Gastroesophageal sphincter (tissue), 4 donors: ENCODE measurements at regions not wholly inside any gene's neighbourhood (a gene's known extent, or its start where the extent isn't known, plus 50 kb on each side); places are given as distances from the start of the nearest gene placed in this dataset.

Experiments used
- ATAC-seq: fragments of 150-250 bp; one replicate; pipeline ENCODE4 v1.9.1; 2016; ENCODE audit warnings: mild to moderate bottlenecking, moderate library complexity
- H3K27ac ChIP-seq, 4 donors: fragments of 200-600 bp; sonication (generic) in 3 of 4; 1 replicate in 3 of 4; 2 replicates in 1 of 4; pipeline ENCODE4 v1.5.1; 2016 to 2019
- H3K27me3 ChIP-seq: fragments of 200-600 bp; sonication (generic); one replicate; pipeline ENCODE4 v1.5.1; 2019
- H3K36me3 ChIP-seq, 2 donors: fragments of 200-600 bp; sonication (generic); one replicate each; pipeline ENCODE4 v1.5.1; 2019; ENCODE audit warnings: control low read depth in 1 of 2
- H3K4me1 ChIP-seq, 3 donors: fragments of 200-600 bp; sonication (generic); 1 replicate in 2 of 3; 2 replicates in 1 of 3; pipeline ENCODE4 v1.5.1; 2016 to 2019; ENCODE audit warnings: control low read depth in 2 of 3
- H3K4me3 ChIP-seq, 2 donors: fragments of 200-600 bp; sonication (generic); one replicate each; pipeline ENCODE4 v1.5.1; 2019; ENCODE audit warnings: mild to moderate bottlenecking in 1 of 2, moderate library complexity in 1 of 2
- H3K9me3 ChIP-seq, 3 donors: fragments of 200-600 bp; sonication (generic); one replicate each; pipeline ENCODE4 v1.5.1; 2017 to 2019; ENCODE audit warnings: control low read depth in 2 of 3
- EP300 ChIP-seq: sonication (generic); formaldehyde crosslinking; IDR thresholded peaks from one replicate; pipeline ENCODE4 v1.6.1; 2017; ENCODE audit warnings: antibody characterized with exemption, mild to moderate bottlenecking
- POLR2A ChIP-seq, 2 donors: fragments of 450-650 bp; IDR thresholded peaks; one replicate each; pipeline ENCODE4 v1.6.1; 2017; ENCODE audit warnings: antibody characterized with exemption in 2 of 2, mild to moderate bottlenecking in 2 of 2, moderate library complexity in 1 of 2
- POLR2AphosphoS5 ChIP-seq: sonication (generic); formaldehyde crosslinking; IDR thresholded peaks from one replicate; pipeline ENCODE4 v1.6.1; 2017; ENCODE audit warnings: antibody characterized with exemption
- WGBS, 2 donors: methylation state at CpG; one replicate each; pipeline ENCODE4 v1.1.5; 2018; ENCODE audit warnings: low coverage in 1 of 2; 5-methylcytosine and 5-hydroxymethylcytosine counted together
- TF ChIP-seq, protein P1 (sequence below), 4 experiments: fragments of 200-600 bp in 2 of 4; fragments of 450-650 bp in 2 of 4; sonication (generic) in 1 of 4; IDR thresholded peaks; one replicate each; pipeline ENCODE4 v1.5.1; 2017 to 2019; ENCODE audit warnings: antibody characterized with exemption in 4 of 4, mild to moderate bottlenecking in 2 of 4, moderate library complexity in 2 of 4

DNA sequence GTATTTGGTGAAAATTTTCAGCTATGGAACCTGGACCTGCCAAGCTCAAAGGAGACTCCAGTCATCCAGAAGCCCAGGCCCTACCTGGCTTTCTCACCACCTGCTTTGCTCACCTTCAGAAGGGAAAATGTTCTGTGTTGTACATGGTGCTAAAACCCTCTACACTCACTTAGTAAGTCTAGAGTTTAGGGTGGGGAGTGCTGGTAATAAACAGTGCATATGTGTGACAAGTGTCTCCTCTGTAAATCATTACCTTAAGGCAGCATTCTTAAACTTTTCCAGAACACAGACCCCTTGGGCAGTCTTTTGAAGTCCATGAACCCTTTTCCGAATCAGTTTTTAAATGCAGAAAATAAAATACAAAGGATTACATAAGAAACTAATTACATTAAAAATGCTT is 248.8 kb upstream of the PIK3R1 start:
- TF ChIP-seq POLR2A (IDR thresholded peaks at IDR 0.05): no peak
- no peak for TF ChIP-seq POLR2AphosphoS5
- TF ChIP-seq, protein P1, sequence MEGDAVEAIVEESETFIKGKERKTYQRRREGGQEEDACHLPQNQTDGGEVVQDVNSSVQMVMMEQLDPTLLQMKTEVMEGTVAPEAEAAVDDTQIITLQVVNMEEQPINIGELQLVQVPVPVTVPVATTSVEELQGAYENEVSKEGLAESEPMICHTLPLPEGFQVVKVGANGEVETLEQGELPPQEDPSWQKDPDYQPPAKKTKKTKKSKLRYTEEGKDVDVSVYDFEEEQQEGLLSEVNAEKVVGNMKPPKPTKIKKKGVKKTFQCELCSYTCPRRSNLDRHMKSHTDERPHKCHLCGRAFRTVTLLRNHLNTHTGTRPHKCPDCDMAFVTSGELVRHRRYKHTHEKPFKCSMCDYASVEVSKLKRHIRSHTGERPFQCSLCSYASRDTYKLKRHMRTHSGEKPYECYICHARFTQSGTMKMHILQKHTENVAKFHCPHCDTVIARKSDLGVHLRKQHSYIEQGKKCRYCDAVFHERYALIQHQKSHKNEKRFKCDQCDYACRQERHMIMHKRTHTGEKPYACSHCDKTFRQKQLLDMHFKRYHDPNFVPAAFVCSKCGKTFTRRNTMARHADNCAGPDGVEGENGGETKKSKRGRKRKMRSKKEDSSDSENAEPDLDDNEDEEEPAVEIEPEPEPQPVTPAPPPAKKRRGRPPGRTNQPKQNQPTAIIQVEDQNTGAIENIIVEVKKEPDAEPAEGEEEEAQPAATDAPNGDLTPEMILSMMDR (IDR thresholded peaks at IDR 0.05): no peak
- TF ChIP-seq EP300: no peak
- peaks cover 6 to 19% (median 11%) of the 10 kb centered on the region in 3 donors for H3K4me1 ChIP-seq
- H3K4me3 ChIP-seq: no peak overlapping the region
- H3K27ac ChIP-seq: no peak overlapping the region
- no peak for ATAC-seq
- H3K9me3 ChIP-seq: no peaks in the 10 kb centered on the region
- H3K36me3 ChIP-seq: no peaks in the 10 kb centered on the region
- no peaks in the 10 kb centered on the region for H3K27me3 ChIP-seq
- 88 to 91% methylated on average over 1 of the region's 1 CpG for WGBS, 2 donors

DNA sequence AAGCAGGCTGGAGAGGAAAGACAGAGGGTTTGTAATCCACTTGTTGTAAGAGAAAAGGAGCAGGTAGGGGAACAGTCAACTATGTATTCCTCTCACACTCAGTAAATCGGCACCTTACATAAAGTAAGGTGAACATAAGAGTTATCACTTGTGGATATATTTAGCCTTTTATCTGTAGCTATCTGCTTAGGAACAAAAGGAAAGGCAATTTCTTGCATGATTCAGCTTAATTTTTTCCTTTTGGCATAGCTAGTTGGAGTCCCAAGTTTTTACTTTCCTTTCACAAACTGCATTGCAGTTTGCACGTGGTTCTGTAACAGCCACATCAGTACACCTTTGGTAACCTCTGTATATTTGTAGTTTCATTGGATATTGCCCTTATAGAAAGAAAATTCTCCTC is 250.9 kb upstream of the PIK3R1 start:
- Histone ChIP-seq H3K4me1 (no peaks in the 10 kb centered on the region), H3K9me3 (no peaks in the 10 kb centered on the region), H3K27ac (no peak overlapping the region), H3K4me3 (no peak overlapping the region), H3K36me3 (no peaks in the 10 kb centered on the region), H3K27me3 (no peaks in the 10 kb centered on the region)
- no peak for ATAC-seq
- 59 to 86% methylated on average over 1 to 2 of the region's 2 CpGs for WGBS, 2 donors
- TF ChIP-seq EP300: no peak
- TF ChIP-seq, protein P1 (IDR thresholded peaks at IDR 0.05): no peak
- TF ChIP-seq POLR2A (IDR thresholded peaks at IDR 0.05): no peak
- TF ChIP-seq POLR2AphosphoS5: no peak

DNA sequence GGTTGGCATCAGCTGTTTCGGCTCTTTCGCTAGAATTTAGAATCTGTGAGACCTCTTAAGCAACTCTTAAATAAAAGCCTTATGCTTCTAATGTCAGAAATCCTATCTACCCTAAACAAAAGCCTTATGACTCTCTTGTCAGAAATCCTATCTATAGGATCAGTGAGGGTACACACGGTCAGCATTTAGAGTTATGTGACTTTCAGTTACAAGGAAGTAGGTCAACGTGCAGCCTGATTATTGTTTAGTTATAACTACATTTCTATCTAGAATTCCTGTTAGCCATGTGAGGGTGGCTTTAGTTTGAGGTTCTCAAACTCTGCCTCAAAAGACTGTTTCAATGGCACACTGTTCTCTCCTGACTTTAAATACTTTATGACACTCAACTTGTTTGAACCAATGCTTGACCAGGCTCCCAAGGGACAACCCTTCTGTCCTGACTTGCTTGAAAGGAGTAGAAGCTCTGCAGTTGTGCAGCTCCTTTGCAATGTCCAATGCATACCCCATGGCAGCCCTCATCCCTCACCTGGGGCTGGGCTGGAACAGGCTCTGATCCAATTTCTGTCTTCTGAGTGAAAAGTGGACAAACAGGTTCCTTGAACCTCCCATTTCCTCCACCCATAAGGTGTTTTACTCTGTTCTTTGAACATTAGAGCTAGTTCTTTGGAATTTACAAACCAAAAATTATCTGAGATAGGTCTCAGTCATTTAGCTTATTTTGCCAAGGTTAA is 251.6 kb upstream of the PIK3R1 start:
- ATAC-seq: no peak
- Histone ChIP-seq H3K9me3 (no peaks in the 10 kb centered on the region), H3K4me1 (no peaks in the 10 kb centered on the region), H3K4me3 (no peak overlapping the region), H3K27me3 (no peaks in the 10 kb centered on the region), H3K36me3 (no peaks in the 10 kb centered on the region), H3K27ac (no peak overlapping the region)
- no peak for TF ChIP-seq EP300
- no peak for TF ChIP-seq POLR2AphosphoS5
- TF ChIP-seq, protein P1 (IDR thresholded peaks at IDR 0.05): no peak
- TF ChIP-seq POLR2A (IDR thresholded peaks at IDR 0.05): no peak
- 97 to 100% methylated on average over 2 to 3 of the region's 4 CpGs for WGBS, 2 donors

DNA sequence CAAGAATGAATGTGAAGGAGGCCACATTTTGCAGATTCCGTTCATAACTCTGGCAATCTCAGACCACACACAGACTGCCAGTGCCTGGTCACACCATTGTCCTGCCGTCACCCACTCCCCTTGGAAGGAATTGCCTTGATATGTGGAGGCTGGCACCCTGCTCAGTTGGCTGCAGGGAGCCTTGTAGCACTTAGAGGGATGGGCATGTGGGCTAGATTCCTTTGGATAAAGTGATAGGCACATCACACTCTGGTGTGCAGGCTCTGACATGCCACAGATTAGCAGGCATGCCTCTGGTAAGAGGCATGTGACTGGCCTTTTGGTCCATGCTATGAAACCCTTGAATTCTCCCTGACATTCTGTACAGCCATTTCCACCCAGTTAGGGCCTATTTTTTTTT is 254.6 kb upstream of the PIK3R1 start:
- no peak overlapping the region for H3K27ac ChIP-seq
- H3K4me1 ChIP-seq: no peaks in the 10 kb centered on the region
- no peak for ATAC-seq
- TF ChIP-seq POLR2A (IDR thresholded peaks at IDR 0.05): no peak
- no peak for TF ChIP-seq EP300
- TF ChIP-seq, protein P1 (IDR thresholded peaks at IDR 0.05): no peak
- no peak for TF ChIP-seq POLR2AphosphoS5
- H3K27me3 ChIP-seq: no peaks in the 10 kb centered on the region
- no peaks in the 10 kb centered on the region for H3K36me3 ChIP-seq
- 20% methylated on average over 1 of the region's 2 CpGs; no CpG with 5 or more reads in 1 of the 2 donors for WGBS, 2 donors
- no peak overlapping the region for H3K4me3 ChIP-seq
- H3K9me3 ChIP-seq: no peaks in the 10 kb centered on the region

DNA sequence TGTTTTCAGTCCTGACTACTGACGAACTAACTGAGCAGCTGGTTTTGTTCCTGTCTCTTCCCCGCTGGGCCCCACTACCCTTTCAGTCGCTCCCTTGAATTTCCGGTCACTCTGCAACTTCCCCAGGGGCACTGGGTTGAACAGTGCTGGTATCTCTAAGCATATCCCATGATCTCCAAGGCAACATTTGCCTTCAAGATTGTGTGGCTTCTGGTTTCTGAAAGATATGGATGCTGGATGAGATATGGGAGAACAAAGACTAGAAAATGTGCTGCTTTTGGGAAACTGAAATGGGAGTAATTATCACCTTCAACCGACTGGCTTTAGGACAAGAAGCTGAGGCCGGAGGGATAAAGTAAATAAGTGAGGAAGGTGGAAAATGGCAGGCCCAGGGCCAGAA is 258.2 kb upstream of the PIK3R1 start:
- ATAC-seq: no peak
- no peaks in the 10 kb centered on the region for H3K4me1 ChIP-seq
- H3K9me3 ChIP-seq: no peaks in the 10 kb centered on the region
- H3K27me3 ChIP-seq: no peaks in the 10 kb centered on the region
- no peak overlapping the region for H3K27ac ChIP-seq
- no peaks in the 10 kb centered on the region for H3K36me3 ChIP-seq
- TF ChIP-seq, protein P1 (IDR thresholded peaks at IDR 0.05): no peak
- TF ChIP-seq POLR2AphosphoS5 (no peak), POLR2A (IDR thresholded peaks at IDR 0.05) (no peak), EP300 (no peak)
- H3K4me3 ChIP-seq: no peak overlapping the region
- 53 to 68% methylated on average over 3 to 4 of the region's 6 CpGs for WGBS, 2 donors
